HPDE6-E6E7 (cell line): ENCODE measurements at regions not wholly inside any gene's neighbourhood (a gene's known extent, or its start where the extent isn't known, plus 50 kb on each side); places are given as distances from the start of the nearest gene placed in this dataset.

Experiments used
- DNase-seq: peaks from one replicate; pipeline ENCODE4 v3.0.0; 2011; ENCODE audit warnings: missing footprints; ENCODE audit errors: extremely low spot score

GRCh38 chr7:42617806-42618457 lies 293.9 kb downstream of the C7orf25 start:
- DNase-seq: no peak

DNA sequence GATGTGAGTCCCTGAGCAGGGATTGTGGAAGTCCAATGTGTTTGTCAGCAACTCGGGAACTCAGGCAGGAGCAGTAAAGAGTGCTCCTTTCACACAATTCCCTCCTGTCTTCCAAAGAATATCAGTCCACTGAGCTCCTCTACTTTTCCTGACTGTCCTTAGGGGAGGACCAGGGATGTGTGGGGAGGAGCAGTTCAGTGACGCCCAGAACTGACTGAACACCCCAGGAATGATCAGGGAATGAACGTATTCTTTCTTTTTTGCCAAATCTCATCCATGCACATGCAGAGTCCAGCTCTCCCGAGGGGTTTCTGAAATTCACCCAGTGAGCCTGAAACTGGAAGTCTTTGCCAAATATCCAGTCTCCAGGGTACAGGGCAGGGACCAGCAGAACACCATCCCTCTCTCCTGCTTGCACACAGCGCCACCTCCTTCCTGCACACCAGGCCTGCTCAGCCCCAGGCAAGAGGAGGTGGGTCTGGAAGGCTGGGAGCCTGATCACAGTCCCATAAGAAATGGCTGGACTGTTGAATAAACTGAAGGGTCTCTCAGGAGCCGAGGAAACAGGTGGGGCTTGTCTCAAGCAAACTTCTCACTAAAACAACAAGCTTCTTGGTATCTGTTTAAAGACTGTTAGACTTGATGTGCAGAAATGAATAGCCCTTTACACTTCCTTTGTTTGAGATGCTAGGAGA lies 294.7 kb downstream of the C7orf25 start:
- DNase-seq: no peak

GRCh38 chr7:42614636-42615035 lies 297.2 kb downstream of the C7orf25 start:
- DNase-seq: no peak

- DNase-seq: no peak
Measured at GRCh38 chr7:42611961-42612360, 299.9 kb downstream of the C7orf25 start.

DNA sequence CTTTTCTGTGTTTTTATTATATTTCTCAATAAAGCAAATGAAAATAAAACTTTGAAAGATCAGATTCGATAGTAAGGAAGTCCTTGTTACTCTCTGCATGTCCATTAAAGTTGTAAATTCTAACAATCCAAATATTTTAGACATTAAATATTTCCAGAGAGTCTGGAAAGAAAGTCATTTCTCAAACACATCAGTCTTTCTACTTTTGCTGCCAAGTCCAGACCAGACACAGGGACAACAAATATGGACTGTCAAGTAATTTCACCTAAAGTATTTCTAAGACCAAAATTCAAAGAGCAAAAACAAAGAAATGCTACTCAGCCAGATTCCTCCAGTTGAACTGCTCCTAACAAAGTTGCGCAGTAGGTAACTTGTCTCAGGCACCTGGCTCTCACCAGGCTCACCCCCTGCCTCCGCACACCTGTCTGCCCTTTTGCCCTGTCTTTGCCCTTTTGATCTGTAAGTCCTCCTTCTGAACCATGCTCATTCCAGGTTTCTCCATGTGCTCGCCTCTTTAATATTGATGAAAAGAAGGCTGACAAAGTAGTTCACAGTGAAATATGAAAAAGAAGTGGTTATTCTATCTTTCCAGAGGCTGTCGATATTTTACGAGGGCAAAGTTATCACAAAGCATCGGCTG lies 300.5 kb downstream of the C7orf25 start:
- DNase-seq: no peak

DNA sequence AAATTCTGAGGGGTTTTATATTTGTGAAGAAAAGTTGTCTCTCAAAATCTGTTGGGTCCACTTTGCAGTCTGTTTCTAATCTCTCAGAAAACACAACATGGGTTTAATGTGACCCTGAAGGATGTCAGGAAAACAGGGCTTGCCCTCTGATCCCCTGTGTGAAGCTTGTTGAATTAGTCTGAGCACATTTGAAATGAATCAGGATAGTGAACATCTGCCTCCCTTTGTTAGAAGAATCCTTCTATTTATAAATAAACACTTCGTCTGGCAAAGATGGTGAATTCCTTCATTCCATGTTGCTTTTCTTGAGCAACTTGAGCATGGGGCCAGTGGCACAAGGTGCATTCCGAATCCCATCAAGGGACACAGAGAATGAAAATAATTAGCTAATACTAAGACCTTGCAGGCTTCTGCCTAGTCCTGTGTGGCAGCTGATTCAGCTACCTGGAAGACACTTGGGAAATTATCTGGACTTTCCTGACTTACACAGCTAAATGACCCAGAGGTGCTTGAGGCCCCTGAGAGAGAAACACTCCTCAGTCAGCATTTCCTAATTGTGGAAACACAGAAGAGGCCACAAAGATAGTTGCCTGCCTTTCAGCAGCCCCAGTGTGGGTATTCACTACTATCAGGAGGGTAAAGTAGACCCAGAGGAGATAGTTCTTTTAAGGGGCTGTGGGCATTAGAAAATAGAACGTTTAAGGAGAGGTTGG lies 305.5 kb downstream of the C7orf25 start:
- no peak for DNase-seq

- DNase-seq: no peak
Measured at GRCh38 chr7:42605406-42606192, 306.3 kb downstream of the C7orf25 start.

GRCh38 chr7:42603496-42603895 lies 308.4 kb downstream of the C7orf25 start:
- no peak for DNase-seq

GRCh38 chr7:42597300-42597699 lies 314.6 kb downstream of the C7orf25 start:
- DNase-seq: peak; percentile 53

GRCh38 chr7:42596737-42597136 lies 315.1 kb downstream of the C7orf25 start:
- DNase-seq: no peak

DNA sequence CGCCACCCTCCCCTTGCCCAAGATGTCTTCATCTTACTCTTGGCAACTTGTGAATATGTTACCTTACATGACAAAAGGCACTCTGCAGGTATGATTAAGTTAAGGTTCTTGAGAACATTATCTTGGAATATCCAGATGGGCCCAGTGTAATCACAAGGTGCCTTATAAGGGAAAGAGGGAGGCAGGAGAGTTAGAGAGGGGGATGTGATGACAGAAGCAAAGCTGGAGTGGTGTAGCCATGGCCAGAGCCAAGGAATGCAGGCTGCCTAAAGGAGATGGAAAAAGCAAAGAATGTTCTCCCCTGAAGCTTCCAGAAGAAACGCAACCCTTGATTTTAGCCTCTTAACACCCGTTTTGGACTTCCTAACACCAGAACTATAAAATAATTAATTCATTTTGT lies 318.0 kb downstream of the C7orf25 start:
- no peak for DNase-seq

- DNase-seq: no peak
Measured at GRCh38 chr7:42590771-42591310, 321.0 kb downstream of the C7orf25 start.

DNA sequence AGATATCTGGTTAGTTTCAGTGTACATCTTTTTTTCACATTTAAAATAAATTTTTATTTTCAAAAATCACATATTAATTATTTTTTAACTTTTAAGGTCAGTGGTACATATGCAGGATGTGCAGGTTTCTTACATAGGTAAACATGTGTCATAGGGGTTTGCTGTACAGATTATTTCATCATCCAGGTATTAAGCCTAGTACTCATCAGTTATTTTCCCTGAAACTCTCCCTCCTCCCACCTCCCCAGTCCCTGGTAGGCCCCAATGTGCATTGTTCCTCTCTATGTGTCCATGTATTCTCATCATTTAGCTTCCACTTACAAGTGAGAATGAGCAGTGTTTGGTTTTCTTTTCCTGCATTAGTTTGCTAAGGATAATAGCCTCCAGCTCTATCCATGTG lies 323.0 kb downstream of the C7orf25 start:
- DNase-seq: no peak

- no peak for DNase-seq
Measured at GRCh38 chr7:42587806-42588205, 324.1 kb downstream of the C7orf25 start.

DNA sequence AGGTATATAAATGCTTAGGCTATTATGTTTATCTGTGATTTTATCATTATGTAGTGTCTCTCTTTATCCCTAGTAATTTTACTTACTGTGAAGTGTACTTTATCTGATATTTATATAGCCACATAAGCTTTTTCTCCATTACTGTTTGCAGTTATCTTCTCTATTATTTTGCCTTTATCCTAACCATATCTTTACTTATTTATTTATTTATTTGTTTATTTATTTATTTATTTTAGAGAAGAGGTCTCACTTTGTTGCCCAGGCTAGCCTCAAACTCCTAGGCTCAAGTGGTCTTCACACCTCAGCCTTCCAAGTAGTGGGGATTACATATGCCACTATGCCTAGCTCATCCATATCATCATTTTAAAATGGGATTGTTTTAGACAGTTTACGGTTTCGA lies 331.8 kb downstream of the C7orf25 start:
- no peak for DNase-seq

GRCh38 chr7:42575171-42575570 lies 336.7 kb downstream of the C7orf25 start:
- DNase-seq: no peak

GRCh38 chr7:42574685-42575084 lies 337.2 kb downstream of the C7orf25 start:
- DNase-seq: no peak

DNA sequence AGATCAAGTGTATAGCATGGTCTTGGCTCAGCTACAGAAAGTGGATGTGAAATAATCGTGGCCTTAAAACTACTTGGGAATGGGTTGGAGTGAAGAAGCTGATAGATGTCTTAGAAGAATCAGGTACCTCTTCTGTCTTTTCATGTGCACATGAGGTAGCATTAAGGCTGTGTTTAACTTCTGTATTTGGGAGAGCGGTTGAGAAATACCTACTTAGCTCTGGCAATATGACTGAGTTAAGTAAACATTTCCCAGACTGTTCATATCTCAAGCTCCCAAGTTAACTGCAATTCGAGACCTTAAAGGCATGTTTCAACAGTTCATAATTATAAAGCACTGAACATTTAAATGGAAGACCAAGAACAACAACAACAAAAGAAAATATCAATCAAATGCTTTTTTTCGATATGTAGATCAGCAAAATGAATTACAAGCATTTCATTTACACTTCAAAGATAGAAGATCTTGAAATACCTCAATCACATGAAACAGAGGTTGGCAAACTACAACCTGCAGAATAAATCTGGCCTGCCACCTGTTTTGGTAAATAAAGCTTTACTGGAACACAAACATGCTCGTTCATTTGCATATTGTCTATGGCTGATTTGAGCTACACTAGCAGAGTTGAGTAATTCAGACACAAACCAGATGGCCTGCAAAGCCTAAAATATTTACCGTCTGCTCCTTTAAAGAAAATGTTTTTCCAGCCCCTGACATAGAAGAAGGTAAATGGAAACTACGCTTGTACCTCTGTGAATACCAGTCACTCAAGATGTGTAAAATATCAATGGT lies 337.1 kb upstream of the GLI3 start:
- DNase-seq: no peak

GRCh38 chr7:42572561-42572960 lies 335.6 kb upstream of the GLI3 start:
- DNase-seq: no peak

DNA sequence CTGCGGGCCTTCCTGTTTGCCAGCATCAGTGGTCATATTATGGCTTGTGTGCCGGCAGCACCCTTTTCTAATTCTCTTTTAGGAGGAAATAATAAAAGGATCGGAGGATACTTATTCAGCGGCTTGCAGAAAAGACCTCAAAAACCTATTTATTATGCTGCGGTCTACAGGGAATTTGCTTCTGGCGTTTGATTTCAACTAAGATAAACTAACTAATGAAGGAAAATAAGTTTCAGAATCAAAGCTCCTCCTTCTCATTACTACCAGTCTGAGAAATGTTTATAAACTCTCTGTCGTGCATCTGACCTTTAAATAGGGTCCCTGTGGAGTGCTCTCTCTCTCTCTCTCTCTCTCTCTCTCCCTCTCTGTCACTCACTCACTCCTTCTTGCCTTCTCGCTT lies 335.0 kb upstream of the GLI3 start:
- DNase-seq: no peak

- DNase-seq: no peak
Measured at GRCh38 chr7:42570944-42571343, 333.9 kb upstream of the GLI3 start.
